NCI-H524 (cell line): ENCODE measurements at regions not wholly inside any gene's neighbourhood (a gene's known extent, or its start where the extent isn't known, plus 50 kb on each side); places are given as distances from the start of the nearest gene placed in this dataset.
A peak's percentile ranks its signal among the peaks of the same experiment; 100 is the strongest.

Source experiments
- DNase-seq, 2 experiments: peaks; one replicate each; lab custom pipeline; 2025; lab: John Stamatoyannopoulos, UW

- DNase-seq, result no peak
Observed at GRCh38 chr1:221431068-221431651, 310.7 kb downstream of the DUSP10 start.

DNA sequence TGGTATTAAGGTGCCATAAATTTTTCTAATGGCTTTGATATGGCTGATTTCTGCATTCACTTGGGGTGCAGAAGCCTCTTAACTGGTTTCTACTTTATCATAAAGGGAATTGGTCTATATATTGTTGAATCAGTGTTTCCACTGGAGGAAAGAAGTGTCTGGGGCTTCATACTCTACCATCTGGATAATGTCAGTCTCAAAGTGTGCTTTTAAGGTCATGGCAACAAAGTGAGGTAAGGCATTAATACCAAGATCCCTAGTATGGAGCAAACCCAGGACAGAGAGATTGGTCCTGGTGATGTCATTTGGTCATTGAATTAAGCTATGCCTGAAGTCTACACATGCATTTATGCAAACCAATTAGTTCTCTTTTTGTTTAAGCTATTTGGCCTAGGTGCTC, 309.9 kb downstream of the DUSP10 start:
- no peak for DNase-seq

DNA sequence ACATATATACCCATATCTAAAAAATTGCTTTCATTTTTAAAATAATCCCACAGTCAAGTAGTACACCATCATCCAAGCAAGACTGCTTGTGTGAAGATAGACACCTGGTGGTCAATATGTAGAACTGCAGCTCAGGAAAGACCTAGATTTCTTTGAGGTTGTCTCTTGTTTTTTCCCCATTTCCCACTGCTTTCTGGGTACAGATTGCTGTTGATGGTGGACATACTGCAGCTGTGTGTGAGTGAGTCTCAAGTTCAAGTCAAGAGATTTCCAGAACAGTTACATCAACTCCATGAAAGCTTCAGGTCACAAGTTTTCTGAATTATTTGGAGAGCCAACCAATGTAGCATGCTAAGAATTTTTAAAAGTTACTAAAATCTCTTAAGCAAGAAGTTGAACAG, 306.4 kb downstream of the DUSP10 start:
- peak in 1 of 2 experiments; percentile 56 for DNase-seq

- DNase-seq, result no peak
Observed at GRCh38 chr1:221437171-221437570, 304.7 kb downstream of the DUSP10 start.

GRCh38 chr1:221437926-221438325, 304.0 kb downstream of the DUSP10 start:
- no peak for DNase-seq

GRCh38 chr1:221439008-221439746, 302.7 kb downstream of the DUSP10 start:
- no peak for DNase-seq

GRCh38 chr1:221439747-221440501, 302.0 kb downstream of the DUSP10 start:
- DNase-seq, result peak in 1 of 2 experiments; percentile 7

GRCh38 chr1:221440658-221441057, 301.2 kb downstream of the DUSP10 start:
- DNase-seq, result peak; percentile 74 to 75

GRCh38 chr1:221442056-221442455, 299.8 kb downstream of the DUSP10 start:
- no peak for DNase-seq

GRCh38 chr1:221444346-221444745, 297.5 kb downstream of the DUSP10 start:
- no peak for DNase-seq

DNA sequence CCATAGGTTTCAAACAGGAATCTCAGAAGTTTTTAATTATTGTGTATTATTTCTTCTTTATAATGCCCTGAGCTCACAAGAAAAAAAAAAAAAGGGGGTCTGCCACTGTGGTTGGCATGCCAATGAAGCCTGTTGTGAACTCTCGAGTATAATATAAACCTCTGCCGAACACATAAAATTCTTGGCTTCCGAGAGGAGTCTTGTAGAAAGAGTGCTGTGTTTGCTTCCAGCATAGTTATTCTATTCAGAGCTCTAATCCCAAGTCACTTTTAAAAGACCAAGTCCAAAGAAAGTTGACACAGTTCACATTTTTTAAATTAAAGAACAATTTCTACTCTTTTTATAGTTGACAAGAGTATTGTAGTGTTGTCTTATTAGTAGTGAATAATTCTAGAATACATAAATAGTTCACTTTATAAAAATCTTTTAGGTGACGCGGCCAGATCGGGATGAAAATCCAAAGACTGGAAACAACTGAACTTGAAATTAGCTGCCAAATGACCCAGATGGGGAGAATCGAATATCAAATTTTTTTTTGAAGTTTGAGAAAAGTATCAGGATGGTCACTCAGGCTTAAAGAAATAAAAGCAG, 293.2 kb downstream of the DUSP10 start:
- no peak for DNase-seq

- no peak for DNase-seq
Observed at GRCh38 chr1:221449194-221449593, 292.7 kb downstream of the DUSP10 start.

GRCh38 chr1:221449801-221450470, 292.0 kb downstream of the DUSP10 start:
- no peak for DNase-seq

- no peak for DNase-seq
Observed at GRCh38 chr1:221451741-221452140, 290.1 kb downstream of the DUSP10 start.

GRCh38 chr1:221454096-221454495, 287.8 kb downstream of the DUSP10 start:
- no peak for DNase-seq

- no peak for DNase-seq
Observed at GRCh38 chr1:221456918-221457317, 285.0 kb downstream of the DUSP10 start.

DNA sequence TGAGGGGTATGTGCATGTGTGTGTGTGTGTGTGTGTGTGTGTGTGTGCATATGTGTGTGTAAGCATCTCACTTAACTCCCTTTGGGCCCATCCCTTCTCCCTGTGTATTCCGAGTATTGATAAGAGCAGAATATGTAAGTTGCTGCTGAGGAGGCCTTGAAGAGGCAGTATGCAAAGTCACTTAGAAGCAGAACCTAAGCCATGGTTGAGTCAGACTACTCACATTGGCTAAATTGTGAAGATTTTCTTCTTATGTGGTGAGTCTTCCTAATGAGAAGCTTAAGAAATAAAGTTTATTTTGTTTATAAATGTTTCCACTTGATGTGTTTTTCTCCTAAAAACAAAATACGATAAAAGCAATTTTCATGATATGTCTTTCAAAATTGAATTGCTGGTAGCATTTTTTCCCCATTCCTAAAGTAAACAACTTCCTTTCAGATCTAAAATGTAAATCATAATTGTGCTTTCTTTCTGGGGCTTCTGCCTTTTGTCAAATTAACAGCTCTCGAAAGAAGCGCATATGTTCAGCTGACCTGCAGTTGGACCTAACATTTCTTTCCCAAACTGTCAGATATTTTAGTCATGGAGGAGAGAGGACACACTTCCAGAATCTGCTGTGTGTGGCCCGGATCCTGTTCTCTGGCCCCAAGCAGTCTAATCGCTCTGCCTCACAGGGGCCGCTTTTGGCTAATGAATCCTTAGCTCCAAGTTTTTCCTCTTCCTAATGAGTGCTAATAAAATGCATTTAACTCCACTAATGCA, 284.0 kb downstream of the DUSP10 start:
- peak in 1 of 2 experiments; percentile 22 for DNase-seq

DNA sequence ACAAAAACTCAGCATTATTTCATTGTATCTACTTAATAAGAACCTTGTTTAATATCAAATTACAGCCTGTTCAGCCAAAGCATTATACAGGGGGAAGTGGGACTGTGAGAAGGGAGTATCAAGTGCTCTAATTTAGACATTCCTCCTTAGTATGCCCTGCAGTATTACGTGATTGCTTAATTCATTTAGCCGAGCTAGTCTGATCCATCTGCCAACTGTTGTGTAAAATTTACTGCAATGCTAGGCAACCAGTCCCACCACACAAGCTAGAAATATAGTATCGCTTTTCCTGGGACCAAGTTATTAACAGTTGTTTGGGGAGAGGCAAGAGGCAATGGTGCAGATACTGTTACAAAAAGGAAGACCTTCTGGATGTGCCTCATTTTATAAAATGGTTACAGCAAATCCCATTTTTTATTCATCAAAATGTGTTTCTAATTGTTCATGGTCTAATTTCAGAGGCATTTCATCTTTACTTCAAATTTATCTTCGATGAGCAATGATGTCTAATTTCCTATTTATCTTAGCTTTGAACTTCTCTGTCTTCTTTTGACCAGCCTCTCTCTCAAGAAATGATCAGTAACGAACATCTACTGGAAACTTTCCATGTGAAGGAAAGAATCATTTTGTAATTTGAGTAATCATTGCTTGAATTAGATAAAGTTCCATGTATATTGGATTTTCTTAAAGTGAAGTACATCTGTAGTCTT, 283.3 kb downstream of the DUSP10 start:
- DNase-seq, result peak; percentile 33 to 82

GRCh38 chr1:221459558-221459957, 282.3 kb downstream of the DUSP10 start:
- DNase-seq, result no peak

GRCh38 chr1:221462345-221462744, 279.5 kb downstream of the DUSP10 start:
- no peak for DNase-seq

DNA sequence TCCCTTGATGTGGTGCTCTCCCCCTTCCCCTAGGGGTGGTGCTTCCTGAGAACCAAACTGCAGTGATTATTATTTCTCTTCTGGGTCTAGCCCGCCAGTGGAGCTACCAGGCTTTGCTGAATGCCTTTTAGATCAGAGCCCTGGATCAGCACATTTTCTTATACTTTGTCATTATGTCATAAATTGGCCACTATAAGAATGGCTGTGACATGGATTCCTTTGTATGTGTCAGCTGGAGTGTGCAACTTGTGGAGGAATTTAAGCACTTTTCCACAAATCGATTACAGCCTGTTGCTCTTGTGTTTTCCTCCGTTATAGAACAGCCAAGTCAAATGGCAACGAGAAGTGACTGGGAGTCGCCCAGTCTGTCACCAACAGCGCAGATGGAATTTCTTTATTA, 273.3 kb downstream of the DUSP10 start:
- DNase-seq, result no peak
